ENCODE measurements at regions not wholly inside any gene's neighbourhood (a gene's known extent, or its start where the extent isn't known, plus 50 kb on each side); places are given as distances from the start of the nearest gene placed in this dataset.
A peak's percentile ranks its signal among the peaks of the same experiment; 100 is the strongest.

- H3K27ac ChIP-seq: no peak overlapping the region
- TF ChIP-seq CTCF (IDR thresholded peaks at IDR 0.05): peak; percentile 18; the same call in 1 of the 2 replicates
- TF ChIP-seq ZFX (IDR thresholded peaks at IDR 0.05; ENCODE audit: borderline replicate concordance): no peak
Measured at GRCh38 chr4:11497212-11497806, 68.6 kb upstream of the HS3ST1 start.

- H3K27ac ChIP-seq: no peak overlapping the region
- TF ChIP-seq ZFX (IDR thresholded peaks at IDR 0.05; ENCODE audit: borderline replicate concordance) (no peak), CTCF (IDR thresholded peaks at IDR 0.05) (no peak)
Measured at GRCh38 chr4:11496351-11496829, 67.7 kb upstream of the HS3ST1 start.

DNA sequence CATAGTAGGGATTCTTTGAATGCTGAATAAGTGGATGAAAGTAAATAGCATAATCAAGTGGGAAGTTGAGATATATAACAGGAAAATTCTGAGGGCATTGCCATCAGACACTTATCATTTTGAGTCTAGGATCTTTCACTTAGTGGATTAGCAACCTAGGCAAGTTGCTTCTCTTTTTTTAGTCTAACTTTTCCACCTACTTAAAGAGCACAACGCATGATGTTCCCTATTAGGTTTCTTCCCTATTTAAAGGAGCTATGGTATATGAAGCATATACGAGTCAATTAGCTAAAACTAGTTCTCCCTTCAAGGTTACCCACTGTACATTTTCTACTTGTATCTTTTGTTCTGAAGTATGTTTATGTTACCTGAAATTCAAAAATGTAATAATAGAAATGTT is 67.1 kb upstream of the HS3ST1 start:
- no peak overlapping the region for H3K27ac ChIP-seq

DNA sequence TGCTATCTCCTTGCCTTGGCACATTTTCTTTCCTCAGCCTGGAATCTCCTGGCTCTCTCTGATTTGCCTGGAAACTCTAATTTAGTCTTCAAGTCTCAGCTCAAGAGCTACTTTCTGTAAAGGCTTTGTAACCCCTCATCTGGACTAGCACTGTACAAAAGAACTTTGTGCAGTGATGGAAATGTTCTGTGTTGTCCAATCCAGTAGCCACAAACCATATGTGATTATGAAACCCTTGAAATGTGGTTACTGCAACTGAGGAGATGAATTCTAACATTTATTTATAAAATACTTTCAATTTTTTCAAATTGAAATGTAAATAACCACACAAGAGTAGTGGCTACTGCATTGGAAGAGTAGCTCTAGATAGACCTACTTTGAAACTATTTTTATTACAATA is 66.6 kb upstream of the HS3ST1 start:
- H3K27ac ChIP-seq: no peak overlapping the region
- TF ChIP-seq ZFX (IDR thresholded peaks at IDR 0.05; ENCODE audit: borderline replicate concordance): no peak

More for the DNA sequence above, 67.1 kb upstream of the HS3ST1 start:
- no peak for TF ChIP-seq CTCF (IDR thresholded peaks at IDR 0.05)
- TF ChIP-seq ZFX (IDR thresholded peaks at IDR 0.05; ENCODE audit: borderline replicate concordance): no peak

DNA sequence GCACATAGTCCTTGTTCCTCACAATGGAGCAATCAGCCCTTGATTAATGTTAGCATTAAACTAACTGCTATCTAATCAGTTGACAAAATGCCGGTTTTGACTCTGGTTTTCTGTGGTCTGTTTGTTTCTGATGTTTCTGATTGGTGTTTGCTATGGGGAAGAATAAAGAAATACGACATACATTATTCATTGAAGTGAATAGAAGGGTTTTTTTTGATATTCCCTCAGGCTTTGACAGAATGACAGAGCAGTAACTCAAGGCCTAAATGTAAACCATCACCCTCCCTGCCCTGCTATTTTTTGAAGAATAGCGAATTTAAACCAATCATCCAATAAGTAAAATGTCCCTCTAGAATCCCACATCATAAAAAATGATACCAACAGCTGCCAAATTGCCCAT is 65.5 kb upstream of the HS3ST1 start:
- no peak overlapping the region for H3K27ac ChIP-seq
- TF ChIP-seq ZFX (IDR thresholded peaks at IDR 0.05; ENCODE audit: borderline replicate concordance) (no peak), CTCF (IDR thresholded peaks at IDR 0.05) (no peak)

DNA sequence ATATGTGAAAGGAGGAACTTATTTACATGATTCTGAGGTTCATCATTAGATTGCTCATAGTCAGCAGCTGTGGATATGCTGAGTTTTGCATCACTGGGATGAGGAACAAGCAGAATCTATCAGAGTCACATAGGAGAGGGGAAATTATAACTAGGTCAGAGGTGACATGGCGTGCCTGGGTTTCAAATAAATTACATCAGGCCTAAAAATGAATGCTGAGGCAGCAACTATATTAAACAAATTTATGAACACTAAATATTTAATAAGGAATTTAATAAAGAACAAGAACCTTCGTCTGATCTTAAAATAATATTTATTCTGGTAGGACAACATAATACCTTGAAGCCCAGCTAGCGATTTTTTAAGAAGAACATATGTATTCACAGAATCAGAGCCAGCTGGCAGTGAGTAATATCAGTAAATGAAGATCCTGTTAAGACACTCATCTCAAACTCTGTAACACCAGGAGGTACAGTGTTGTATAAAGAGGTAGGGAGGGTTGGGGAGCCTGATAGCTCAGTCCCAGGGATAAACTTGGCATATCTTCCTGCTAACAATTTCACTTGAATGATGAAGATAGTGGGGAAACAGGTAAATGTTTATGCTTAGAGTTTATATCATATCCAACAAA is 60.9 kb upstream of the HS3ST1 start:
- no peak overlapping the region for H3K27ac ChIP-seq
- TF ChIP-seq ZFX (IDR thresholded peaks at IDR 0.05; ENCODE audit: borderline replicate concordance) (no peak), CTCF (IDR thresholded peaks at IDR 0.05) (no peak)

- H3K27ac ChIP-seq: no peak overlapping the region
- TF ChIP-seq CTCF (IDR thresholded peaks at IDR 0.05) (no peak), ZFX (IDR thresholded peaks at IDR 0.05; ENCODE audit: borderline replicate concordance) (no peak)
Measured at GRCh38 chr4:11488657-11489452, 60.2 kb upstream of the HS3ST1 start.
